ENCODE measurements at regions not wholly inside any gene's neighbourhood (a gene's known extent, or its start where the extent isn't known, plus 50 kb on each side); places are given as distances from the start of the nearest gene placed in this dataset.

DNA sequence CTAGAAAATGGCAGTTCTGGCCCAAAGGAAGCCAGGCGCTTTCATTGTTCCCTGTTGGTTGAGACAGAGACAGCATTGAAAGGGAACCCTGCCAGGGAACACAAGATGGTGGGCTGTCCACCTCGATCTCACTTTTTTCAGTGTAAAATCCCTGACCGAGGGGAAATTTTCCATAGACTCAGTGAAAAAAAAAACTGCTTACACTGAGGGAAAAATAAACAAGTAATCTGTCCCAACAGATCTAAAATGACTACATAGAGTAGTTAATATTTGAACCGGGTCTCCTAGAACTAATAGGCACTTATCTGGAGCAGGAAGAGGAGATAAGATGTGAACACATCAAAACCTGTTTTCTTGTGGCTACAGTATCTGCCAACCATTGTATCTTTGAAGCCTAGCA is 763.4 kb upstream of the GOLIM4 start:
- TF ChIP-seq, protein P1, sequence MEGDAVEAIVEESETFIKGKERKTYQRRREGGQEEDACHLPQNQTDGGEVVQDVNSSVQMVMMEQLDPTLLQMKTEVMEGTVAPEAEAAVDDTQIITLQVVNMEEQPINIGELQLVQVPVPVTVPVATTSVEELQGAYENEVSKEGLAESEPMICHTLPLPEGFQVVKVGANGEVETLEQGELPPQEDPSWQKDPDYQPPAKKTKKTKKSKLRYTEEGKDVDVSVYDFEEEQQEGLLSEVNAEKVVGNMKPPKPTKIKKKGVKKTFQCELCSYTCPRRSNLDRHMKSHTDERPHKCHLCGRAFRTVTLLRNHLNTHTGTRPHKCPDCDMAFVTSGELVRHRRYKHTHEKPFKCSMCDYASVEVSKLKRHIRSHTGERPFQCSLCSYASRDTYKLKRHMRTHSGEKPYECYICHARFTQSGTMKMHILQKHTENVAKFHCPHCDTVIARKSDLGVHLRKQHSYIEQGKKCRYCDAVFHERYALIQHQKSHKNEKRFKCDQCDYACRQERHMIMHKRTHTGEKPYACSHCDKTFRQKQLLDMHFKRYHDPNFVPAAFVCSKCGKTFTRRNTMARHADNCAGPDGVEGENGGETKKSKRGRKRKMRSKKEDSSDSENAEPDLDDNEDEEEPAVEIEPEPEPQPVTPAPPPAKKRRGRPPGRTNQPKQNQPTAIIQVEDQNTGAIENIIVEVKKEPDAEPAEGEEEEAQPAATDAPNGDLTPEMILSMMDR (IDR thresholded peaks at IDR 0.05) = no peak
- TF ChIP-seq POLR2A (IDR thresholded peaks at IDR 0.05) = no peak

Measured in thyroid gland (tissue), 4 donors.